NCI-H226 (cell line): ENCODE measurements at regions not wholly inside any gene's neighbourhood (a gene's known extent, or its start where the extent isn't known, plus 50 kb on each side); places are given as distances from the start of the nearest gene placed in this dataset.

ENCODE experiments used
- DNase-seq: peaks from one replicate; pipeline ENCODE4 v3.0.0-alpha.2; 2015

- no peak for DNase-seq
These were observed 168.0 kb downstream of the SNX10 start for GRCh38 chr7:26459540-26460193.

DNA sequence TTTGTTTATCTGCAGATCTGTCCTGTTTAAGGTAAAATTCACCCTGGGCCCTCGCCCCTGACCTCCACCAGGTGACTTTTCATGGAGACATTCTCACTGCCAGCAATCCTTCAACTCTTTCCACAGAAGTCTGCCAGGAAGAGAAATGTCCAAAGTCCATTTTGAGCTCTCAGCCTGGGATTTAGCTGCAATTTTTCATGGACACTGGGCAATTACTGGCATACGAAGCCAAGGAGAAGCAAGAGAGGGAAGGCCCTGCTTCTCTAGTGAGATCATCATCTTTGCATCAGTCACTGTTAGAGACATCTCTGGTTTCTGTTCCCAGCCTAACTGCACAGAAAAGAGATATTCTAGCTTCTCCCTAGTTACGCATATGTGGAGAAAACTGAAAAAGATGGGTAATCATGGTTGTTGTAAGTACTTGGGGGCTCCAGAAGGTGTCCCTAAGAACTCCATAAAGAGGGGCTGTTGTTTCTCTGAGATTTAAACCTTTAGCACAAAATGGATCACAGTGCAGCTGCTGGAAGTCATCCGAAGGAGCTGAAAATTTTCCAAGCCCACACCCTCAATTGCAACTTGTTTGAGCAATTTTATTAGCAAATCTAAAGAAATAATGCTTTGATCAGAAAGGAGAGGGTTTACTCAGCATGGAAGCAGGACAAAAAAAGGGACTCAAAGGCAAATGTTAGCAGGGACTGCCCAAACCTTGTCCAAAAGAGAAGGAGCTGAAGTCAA, 168.9 kb downstream of the SNX10 start:
- no peak for DNase-seq

DNA sequence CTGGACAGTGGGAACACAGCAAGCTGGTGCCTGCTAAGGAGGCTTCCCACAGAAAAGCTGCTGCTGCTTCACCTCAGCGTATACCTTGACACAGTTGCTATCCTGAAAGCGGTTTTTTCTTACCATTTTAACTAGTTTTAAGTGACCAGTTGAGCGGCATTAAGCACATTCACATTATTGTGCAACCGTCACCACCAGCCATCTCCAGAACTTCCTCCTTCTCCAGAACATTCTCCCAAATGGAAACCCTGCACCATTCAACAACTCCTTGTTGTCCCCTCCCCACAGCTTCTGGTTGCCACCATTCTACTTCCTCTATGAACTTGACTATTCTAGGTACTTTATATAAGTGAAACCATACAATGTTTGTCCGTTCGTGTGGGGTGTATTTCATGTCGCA, 169.9 kb downstream of the SNX10 start:
- DNase-seq = no peak

GRCh38 chr7:26466007-26466406, 174.3 kb downstream of the SNX10 start:
- DNase-seq = no peak

DNA sequence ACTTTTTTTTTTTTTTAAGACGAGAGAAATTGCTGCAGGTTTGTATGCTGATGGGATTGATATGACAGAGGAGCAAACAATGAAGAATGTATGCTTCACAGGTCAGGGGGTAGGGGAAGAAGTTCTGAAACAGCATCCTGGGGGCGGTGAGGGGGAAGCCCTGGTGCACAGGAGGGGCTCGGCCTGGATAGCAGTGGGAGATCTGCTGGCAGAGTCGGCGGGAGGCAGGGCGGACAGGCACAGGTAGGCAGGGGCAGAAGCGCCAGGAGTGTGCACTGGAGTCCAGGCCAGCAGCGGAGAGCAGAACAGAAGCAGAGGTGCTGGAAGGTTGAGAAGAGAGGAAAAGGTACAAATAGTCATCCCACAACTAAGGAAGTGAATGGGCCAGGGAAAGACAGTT, 175.4 kb downstream of the SNX10 start:
- no peak for DNase-seq

DNA sequence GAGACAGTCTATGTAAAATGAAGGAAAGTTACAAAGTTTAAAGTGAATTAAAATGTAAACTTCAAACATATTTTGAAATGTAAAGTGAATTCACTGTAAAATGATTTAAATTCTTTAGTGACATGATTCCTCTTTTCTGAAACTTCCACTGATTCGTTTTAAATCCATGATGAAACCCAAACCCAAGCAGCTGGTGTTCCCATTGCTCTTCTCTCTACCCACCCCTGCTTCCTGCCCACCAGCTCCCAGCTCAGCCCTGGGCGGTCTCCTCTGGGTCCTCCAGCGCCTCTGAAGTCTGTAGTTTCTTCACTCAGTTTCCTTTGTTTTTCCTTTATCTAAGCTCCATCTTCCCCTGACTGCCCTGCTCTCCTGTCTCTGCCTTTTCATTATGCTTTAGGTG, 175.9 kb downstream of the SNX10 start:
- DNase-seq = no peak

DNA sequence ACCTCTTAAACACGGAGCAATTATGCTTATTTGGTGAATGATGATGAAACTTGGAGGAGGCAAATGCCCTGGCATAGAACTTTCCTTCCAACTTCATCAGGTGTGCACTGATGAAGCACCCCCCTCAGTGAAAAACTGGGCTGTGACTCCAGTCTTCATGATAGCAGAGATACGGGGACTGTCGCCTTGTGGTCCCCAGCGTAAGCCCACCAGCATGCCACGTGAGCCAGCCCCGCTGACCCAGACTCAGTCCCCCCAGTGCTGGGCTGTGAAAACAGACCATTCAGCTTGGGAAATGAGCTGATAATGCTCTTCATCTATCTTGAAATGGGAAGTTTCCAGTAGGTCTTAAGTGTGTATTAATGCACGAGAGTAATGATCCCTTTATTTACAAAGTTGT, 177.0 kb downstream of the SNX10 start:
- no peak for DNase-seq

DNA sequence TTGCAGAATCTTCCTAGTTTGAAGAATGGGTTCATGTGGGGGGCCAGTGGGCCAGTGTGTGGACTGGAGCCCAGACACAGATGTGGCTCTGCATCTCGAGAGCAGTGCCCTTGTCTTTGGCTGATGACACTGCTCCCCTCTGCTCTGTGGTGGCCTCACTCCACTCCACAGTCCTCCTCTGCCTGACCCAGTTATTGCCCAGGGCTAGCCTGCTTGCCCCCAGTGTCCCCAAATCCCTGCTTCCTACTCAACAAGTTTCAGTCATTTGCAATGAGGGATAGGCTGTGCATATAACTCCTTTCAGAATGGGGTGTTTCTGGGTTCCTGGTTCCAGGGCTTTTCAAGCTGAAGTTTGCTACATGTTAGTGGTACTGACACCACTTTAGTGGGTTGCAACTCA, 177.5 kb downstream of the SNX10 start:
- no peak for DNase-seq

DNA sequence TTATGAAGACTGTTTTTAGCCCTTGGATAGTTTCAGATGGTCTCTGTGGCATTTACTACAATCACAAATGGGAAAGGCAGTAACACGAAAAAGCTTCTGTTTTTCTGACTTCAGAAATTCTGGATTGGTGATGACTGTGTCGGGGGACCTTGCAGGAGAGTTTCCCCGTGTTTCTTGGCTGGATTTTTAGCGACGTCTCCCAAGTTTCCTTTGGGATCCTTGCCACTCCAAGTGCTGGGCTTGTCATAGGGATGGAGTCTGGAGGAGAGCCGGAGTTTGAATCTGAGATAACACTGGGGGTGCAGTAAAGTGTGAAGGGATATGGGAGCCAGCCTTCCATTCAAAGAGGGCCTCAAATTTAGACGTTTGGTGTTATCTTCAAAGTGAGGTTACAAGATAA, 179.0 kb downstream of the SNX10 start:
- no peak for DNase-seq

DNA sequence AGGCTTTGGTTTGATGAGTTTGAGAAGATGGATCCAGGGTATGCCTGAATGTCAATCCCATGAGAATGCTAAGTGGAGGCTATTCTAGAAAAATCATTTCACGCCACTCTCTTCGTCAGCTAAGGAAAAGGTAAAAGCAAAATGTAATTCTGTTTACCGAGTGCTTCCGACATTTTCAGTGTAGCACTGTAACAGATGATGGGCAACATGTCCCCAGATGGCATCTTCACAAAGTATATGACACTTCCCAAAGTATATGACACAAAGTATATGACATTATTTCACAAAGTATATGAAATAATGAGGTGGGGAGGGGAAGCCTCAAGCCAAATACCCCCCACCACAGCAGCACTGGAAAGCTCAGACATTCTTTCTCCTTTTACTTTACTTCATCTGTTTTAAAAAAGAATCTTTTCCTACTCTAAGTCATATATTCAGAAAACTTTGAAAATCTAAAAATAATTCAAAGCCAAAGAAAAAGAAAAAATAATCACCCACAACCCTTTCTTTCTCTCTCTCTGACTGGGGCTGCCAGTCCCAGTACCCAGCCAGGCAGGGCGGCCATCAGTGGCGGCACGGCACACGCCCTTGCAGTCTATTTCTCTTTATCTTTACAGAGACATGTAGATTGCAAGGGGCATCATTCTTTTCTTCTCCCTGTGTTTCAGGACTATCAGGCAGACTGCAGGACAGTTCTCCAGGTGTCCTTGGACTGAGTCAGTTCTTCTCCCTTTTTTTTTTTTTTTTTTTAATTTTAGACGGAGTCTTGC, 179.8 kb downstream of the SNX10 start:
- DNase-seq = no peak

DNA sequence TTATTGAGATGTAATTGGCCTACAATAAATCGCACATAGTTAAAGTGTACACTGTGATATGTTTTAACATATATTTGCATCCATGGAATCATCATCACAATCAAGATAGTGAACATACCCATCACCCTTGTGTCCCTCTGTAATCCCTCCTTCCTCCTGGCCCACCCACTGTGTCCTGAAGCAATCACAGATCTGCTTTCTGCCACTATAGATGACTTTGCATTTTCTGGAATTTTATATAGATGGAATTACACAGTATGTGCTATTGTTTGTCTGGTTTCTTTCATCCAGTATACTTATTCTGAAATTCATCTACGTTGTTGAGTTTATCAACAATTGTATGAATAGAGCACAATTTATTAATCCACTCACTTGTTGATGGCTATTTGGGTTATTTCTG, 181.3 kb downstream of the SNX10 start:
- DNase-seq = no peak

GRCh38 chr7:26476271-26476670, 184.6 kb downstream of the SNX10 start:
- DNase-seq = no peak

DNA sequence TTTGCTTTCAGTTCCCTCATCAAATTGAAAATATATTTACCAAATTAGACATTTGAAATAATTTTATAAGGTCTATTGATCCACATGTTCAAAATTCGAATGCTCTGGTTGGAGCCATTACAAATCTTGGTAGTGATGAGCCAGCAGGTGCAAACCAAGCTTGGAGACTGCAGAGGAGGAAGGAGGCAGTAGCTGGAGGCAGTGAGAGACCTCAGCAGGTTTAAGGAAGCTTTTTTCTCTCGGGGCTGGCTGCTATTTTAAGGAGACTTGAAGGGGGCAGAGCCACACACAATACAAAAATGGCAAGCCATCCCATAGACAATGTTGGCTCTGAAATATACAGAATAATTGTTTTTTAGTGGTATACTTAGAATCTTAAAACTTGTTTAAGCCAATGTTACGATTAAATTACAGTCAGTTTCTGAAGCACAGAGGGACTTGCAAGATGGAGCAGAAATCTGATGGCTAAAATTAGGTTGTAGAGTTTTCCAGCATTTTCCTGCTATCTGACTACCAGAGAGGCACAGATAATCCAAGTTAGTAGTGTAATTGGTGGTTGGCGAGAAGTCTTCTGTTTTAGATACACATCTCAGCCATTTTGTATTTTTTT, 185.8 kb downstream of the SNX10 start:
- DNase-seq = no peak

- DNase-seq = no peak
These were observed 186.9 kb downstream of the SNX10 start for GRCh38 chr7:26478550-26478949.

DNA sequence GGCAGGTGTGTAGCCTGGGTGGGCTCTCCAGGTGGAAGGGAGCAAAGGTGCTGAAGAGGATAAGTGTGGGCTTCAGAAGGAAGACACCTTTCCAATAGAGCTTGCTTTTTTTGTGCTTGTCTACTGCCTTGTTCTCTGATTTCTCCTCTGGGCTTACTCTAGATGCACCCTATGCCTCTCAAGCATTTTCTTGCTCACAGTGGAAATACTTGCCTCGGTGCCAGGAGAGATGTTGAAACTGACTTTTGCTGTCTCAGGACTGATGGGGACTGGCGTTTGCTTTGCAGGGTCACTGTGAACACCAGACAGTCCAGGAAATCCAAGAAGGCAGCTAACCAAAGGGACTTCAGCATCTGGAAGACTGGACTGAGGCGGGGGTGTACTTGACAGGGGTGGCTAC, 187.9 kb downstream of the SNX10 start:
- DNase-seq = no peak

DNA sequence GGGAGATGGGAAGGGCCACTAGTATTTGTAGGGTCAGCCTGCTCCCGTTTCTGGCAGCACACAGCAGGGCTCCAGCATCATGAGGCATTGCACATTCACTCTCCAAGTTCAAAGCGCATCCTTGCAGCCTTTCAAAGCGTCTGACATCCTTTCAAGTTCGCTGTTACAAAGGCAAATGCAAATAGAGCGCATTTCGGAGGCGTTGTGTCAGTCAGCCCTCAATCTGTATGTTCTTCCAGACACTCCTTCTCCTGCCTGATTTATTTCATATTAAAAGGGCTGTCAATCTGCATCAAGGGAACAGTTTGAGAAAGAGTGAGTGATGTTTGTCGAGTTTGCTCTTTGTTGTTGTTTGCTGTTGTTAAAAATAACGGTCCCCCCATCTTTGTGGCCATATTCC, 188.5 kb downstream of the SNX10 start:
- DNase-seq = no peak

GRCh38 chr7:26482927-26483326, 191.3 kb downstream of the SNX10 start:
- no peak for DNase-seq

- no peak for DNase-seq
These were observed 192.2 kb downstream of the SNX10 start for GRCh38 chr7:26483843-26484242.

- DNase-seq = no peak
These were observed 193.8 kb downstream of the SNX10 start for GRCh38 chr7:26485367-26485934.

- DNase-seq = no peak
These were observed 194.5 kb downstream of the SNX10 start for GRCh38 chr7:26486153-26486552.

GRCh38 chr7:26487780-26488515, 196.3 kb downstream of the SNX10 start:
- DNase-seq = no peak

DNA sequence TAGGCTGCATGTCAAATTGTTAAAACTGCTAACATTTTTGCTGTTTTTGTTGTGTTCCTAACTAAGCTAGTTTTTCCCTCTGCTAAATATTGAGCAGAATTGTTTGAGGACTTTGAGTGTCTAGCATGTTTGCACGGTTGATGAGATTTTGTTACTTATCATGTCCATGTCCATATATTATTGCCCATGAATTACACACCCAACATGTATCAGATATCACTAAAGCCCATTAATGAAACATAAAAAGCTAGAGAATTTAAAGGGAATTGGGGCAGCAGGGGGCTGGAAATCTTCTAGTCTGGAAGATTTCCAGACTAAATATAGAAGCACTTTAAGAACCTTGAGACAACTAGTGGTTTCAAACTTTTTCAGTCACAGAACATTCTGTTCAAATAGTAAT, 197.7 kb downstream of the SNX10 start:
- DNase-seq = no peak
